ENCODE measurements at regions not wholly inside any gene's neighbourhood (a gene's known extent, or its start where the extent isn't known, plus 50 kb on each side); places are given as distances from the start of the nearest gene placed in this dataset.

DNA sequence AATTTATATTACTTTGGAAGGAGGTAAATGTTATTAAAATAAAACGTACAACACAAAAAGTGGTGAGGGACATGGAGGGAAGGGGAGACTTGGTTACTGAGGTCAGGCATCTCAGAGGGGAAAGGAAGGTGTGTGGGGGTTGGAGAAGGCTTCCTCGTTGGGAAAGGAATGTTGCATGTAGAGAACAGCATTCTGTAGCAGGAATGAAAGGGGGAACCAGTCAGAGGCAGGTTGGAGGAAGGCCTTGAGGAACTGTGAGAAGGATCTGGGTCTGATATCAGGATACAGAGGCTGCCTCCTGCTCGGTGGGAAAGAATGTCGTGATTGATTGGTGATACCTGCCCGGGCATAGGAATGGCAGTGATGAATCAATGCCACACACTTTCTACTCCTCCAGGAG lies 103.3 kb upstream of the ZFHX3 start:
- Histone ChIP-seq H4K20me1 (ENCODE audit: control insufficient read depth, insufficient read depth, low read depth, low read length) (no peaks in the 10 kb centered on the region), H3K4me2 (ENCODE audit: low read length) (no peak overlapping the region), H3K79me2 (ENCODE audit: control insufficient read depth, low read length) (no peaks in the 10 kb centered on the region), H3F3A (ENCODE audit: control insufficient read depth, insufficient read depth) (no peaks in the 10 kb centered on the region), H3K4me3 (ENCODE audit: low read length) (no peak overlapping the region), H3K27ac (ENCODE audit: low read depth, low read length) (no peak overlapping the region), H3K27me3 (ENCODE audit: control insufficient read depth, low read length) (no peaks in the 10 kb centered on the region), H3K9me3 (ENCODE audit: control insufficient read depth, insufficient read depth, low read length) (no peaks in the 10 kb centered on the region), H3K4me1 (ENCODE audit: control insufficient read depth, low read length) (peaks cover 6% of the 10 kb centered on the region), H3K9me2 (replicated peaks; ENCODE audit: control insufficient read depth, low read length) (no peaks in the 10 kb centered on the region), H3K36me3 (ENCODE audit: control insufficient read depth, low read length) (no peaks in the 10 kb centered on the region)
- TF ChIP-seq EZH2phosphoT487 (IDR thresholded peaks at IDR 0.05; ENCODE audit: borderline replicate concordance, low read length) = no peak
- TF ChIP-seq, protein P1, sequence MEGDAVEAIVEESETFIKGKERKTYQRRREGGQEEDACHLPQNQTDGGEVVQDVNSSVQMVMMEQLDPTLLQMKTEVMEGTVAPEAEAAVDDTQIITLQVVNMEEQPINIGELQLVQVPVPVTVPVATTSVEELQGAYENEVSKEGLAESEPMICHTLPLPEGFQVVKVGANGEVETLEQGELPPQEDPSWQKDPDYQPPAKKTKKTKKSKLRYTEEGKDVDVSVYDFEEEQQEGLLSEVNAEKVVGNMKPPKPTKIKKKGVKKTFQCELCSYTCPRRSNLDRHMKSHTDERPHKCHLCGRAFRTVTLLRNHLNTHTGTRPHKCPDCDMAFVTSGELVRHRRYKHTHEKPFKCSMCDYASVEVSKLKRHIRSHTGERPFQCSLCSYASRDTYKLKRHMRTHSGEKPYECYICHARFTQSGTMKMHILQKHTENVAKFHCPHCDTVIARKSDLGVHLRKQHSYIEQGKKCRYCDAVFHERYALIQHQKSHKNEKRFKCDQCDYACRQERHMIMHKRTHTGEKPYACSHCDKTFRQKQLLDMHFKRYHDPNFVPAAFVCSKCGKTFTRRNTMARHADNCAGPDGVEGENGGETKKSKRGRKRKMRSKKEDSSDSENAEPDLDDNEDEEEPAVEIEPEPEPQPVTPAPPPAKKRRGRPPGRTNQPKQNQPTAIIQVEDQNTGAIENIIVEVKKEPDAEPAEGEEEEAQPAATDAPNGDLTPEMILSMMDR (IDR thresholded peaks at IDR 0.05; ENCODE audit: low read depth, low read length, poor library complexity, severe bottlenecking) = no peak

DNA sequence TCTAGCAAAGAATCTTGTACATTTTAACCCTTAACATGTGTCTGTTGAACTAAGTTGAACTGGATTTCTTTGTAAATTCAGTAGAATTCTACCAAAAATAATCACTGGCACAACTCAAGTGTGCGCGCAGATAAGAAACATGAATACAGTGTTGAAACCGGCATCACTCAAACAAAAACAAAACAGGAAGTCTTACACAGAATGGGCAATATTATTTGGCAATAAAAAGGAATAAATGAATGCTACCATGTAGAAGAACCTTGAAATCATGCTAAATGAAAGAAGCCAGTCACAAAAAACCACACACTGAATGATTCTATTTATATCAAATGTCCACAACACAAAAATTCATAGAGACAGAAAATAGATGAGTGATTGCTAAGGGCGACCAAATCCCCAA lies 102.9 kb upstream of the ZFHX3 start:
- no peak overlapping the region for H3K4me2 ChIP-seq (ENCODE audit: low read length)
- H3F3A ChIP-seq (ENCODE audit: control insufficient read depth, insufficient read depth) = no peaks in the 10 kb centered on the region
- H3K27ac ChIP-seq (ENCODE audit: low read depth, low read length) = no peak overlapping the region
- no peaks in the 10 kb centered on the region for H3K9me2 ChIP-seq (replicated peaks; ENCODE audit: control insufficient read depth, low read length)
- H3K79me2 ChIP-seq (ENCODE audit: control insufficient read depth, low read length) = no peaks in the 10 kb centered on the region
- no peak overlapping the region for H3K4me3 ChIP-seq (ENCODE audit: low read length)
- peaks cover 6% of the 10 kb centered on the region for H3K4me1 ChIP-seq (ENCODE audit: control insufficient read depth, low read length)
- no peaks in the 10 kb centered on the region for H3K9me3 ChIP-seq (ENCODE audit: control insufficient read depth, insufficient read depth, low read length)
- H3K36me3 ChIP-seq (ENCODE audit: control insufficient read depth, low read length) = no peaks in the 10 kb centered on the region
- no peaks in the 10 kb centered on the region for H4K20me1 ChIP-seq (ENCODE audit: control insufficient read depth, insufficient read depth, low read depth, low read length)
- no peaks in the 10 kb centered on the region for H3K27me3 ChIP-seq (ENCODE audit: control insufficient read depth, low read length)
- TF ChIP-seq, protein P1 (IDR thresholded peaks at IDR 0.05; ENCODE audit: low read depth, low read length, poor library complexity, severe bottlenecking) = no peak
- TF ChIP-seq EZH2phosphoT487 (IDR thresholded peaks at IDR 0.05; ENCODE audit: borderline replicate concordance, low read length) = no peak

DNA sequence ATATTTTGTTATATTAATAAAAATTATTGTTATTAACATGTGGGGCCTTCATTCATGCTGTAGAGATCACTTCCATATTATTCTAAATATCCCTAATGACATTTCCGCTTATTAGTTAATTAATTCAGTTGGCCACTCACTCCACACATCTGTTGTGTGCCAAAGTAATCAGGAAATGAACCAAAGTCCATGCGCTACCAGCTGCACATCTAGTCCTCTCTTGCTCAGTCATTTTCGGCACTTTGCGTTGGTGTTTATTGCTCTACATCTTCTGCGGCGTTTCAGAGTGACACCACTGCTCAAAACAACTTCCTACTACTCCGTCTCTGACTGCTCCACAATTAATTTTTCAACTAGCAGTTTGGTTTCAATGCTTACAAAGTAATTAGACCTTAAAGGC lies 101.4 kb upstream of the ZFHX3 start:
- Histone ChIP-seq H3K36me3 (ENCODE audit: control insufficient read depth, low read length) (no peaks in the 10 kb centered on the region), H3F3A (ENCODE audit: control insufficient read depth, insufficient read depth) (no peaks in the 10 kb centered on the region), H3K9me2 (replicated peaks; ENCODE audit: control insufficient read depth, low read length) (no peaks in the 10 kb centered on the region), H3K4me1 (ENCODE audit: control insufficient read depth, low read length) (peaks cover 5% of the 10 kb centered on the region), H3K79me2 (ENCODE audit: control insufficient read depth, low read length) (no peaks in the 10 kb centered on the region), H3K9me3 (ENCODE audit: control insufficient read depth, insufficient read depth, low read length) (no peaks in the 10 kb centered on the region), H3K27me3 (ENCODE audit: control insufficient read depth, low read length) (no peaks in the 10 kb centered on the region), H3K4me2 (ENCODE audit: low read length) (no peak overlapping the region), H3K27ac (ENCODE audit: low read depth, low read length) (no peak overlapping the region), H4K20me1 (ENCODE audit: control insufficient read depth, insufficient read depth, low read depth, low read length) (no peaks in the 10 kb centered on the region), H3K4me3 (ENCODE audit: low read length) (no peak overlapping the region)
- TF ChIP-seq, protein P1 (IDR thresholded peaks at IDR 0.05; ENCODE audit: low read depth, low read length, poor library complexity, severe bottlenecking) = no peak
- TF ChIP-seq EZH2phosphoT487 (IDR thresholded peaks at IDR 0.05; ENCODE audit: borderline replicate concordance, low read length) = no peak

DNA sequence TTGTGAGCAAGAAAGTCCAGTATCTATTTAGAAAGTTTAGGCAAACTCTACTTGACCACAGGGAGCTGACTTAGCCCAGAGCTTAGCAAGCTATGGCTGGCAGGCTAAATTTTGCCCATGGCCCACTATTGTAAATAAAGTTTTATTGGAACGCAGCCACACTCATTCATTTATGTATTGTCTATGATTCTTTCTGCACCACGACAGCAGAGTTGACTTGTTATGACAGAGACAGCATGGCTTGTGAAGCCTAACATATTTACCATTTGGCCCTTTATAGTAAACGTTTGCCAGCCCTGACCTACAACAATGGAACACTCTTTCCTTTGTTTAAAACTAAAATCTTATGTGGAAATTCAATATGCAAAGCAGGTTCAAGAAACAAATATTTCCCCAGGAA lies 100.0 kb upstream of the ZFHX3 start:
- Histone ChIP-seq H3K4me1 (ENCODE audit: control insufficient read depth, low read length) (no peaks in the 10 kb centered on the region), H3K27ac (ENCODE audit: low read depth, low read length) (no peak overlapping the region)

More for the DNA sequence above, 100.0 kb upstream of the ZFHX3 start:
- Histone ChIP-seq H3K9me3 (ENCODE audit: control insufficient read depth, insufficient read depth, low read length) (no peaks in the 10 kb centered on the region), H3K79me2 (ENCODE audit: control insufficient read depth, low read length) (no peaks in the 10 kb centered on the region), H3K36me3 (ENCODE audit: control insufficient read depth, low read length) (no peaks in the 10 kb centered on the region), H3K4me2 (ENCODE audit: low read length) (no peak overlapping the region), H3F3A (ENCODE audit: control insufficient read depth, insufficient read depth) (no peaks in the 10 kb centered on the region), H3K27me3 (ENCODE audit: control insufficient read depth, low read length) (no peaks in the 10 kb centered on the region), H3K9me2 (replicated peaks; ENCODE audit: control insufficient read depth, low read length) (no peaks in the 10 kb centered on the region), H3K4me3 (ENCODE audit: low read length) (no peak overlapping the region), H4K20me1 (ENCODE audit: control insufficient read depth, insufficient read depth, low read depth, low read length) (no peaks in the 10 kb centered on the region)
- TF ChIP-seq, protein P1 (IDR thresholded peaks at IDR 0.05; ENCODE audit: low read depth, low read length, poor library complexity, severe bottlenecking) = no peak
- no peak for TF ChIP-seq EZH2phosphoT487 (IDR thresholded peaks at IDR 0.05; ENCODE audit: borderline replicate concordance, low read length)

Data from DOHH2 (cell line).